ENCODE measurements at regions not wholly inside any gene's neighbourhood (a gene's known extent, or its start where the extent isn't known, plus 50 kb on each side); places are given as distances from the start of the nearest gene placed in this dataset.

DNA sequence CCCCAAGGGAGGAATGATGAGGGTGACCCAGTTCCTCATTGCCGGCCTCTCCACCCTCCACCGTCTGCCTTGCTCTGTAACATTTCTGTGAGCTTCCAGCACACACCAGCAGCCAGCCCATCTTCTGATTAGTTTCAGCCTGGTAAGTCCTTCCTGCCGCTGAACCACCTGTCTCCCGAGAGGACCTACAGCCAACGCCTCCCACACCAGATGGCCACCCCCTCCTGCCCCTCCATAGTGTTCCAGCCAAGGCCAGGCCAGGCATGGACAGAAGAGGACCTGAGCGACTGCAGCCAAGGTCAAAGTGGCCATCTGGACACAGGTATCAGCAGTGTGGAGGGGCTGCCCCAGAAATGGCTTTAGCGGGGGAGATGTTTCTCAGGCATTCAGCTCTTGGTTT, 170.7 kb upstream of the CTBP2 start:
- no peak for TF ChIP-seq CTCF (conservative IDR thresholded peaks at IDR 0.05)
- no peak for TF ChIP-seq ZFX (IDR thresholded peaks at IDR 0.05)
